Aorta (tissue), 5 donors: ENCODE measurements at regions not wholly inside any gene's neighbourhood (a gene's known extent, or its start where the extent isn't known, plus 50 kb on each side); places are given as distances from the start of the nearest gene placed in this dataset.

Experiments used
- ATAC-seq: fragments of 200-7000 bp; cut with Tn5 transposase; one replicate; pipeline ENCODE4 v1.9.1; 2022; ENCODE audit warnings: moderate library complexity; ENCODE audit not compliant: low FRiP score
- DNase-seq, 2 donors: peaks; one replicate each; pipeline ENCODE4 v3.0.0-alpha.2; 2020
- H3K27ac ChIP-seq, 2 donors: one replicate each; pipeline ENCODE4 v1.5.1; 2013; ENCODE audit warnings: low read length in 2 of 2, mild to moderate bottlenecking in 2 of 2, moderate library complexity in 2 of 2, control low read depth in 1 of 2, inconsistent platforms in 1 of 2, low read depth in 1 of 2
- H3K27me3 ChIP-seq, 2 donors: one replicate each; pipeline ENCODE4 v1.6.1; 2013; ENCODE audit warnings: control low read depth in 1 of 2, low read length in 1 of 2, mild to moderate bottlenecking in 1 of 2, moderate library complexity in 1 of 2; ENCODE audit not compliant: insufficient read depth in 2 of 2, control insufficient read depth in 1 of 2
- H3K36me3 ChIP-seq, 2 donors: one replicate each; pipeline ENCODE4 v1.6.1; 2013; ENCODE audit warnings: control low read depth in 1 of 2, low read length in 1 of 2, mild to moderate bottlenecking in 1 of 2; ENCODE audit not compliant: insufficient read depth in 2 of 2, control insufficient read depth in 1 of 2
- H3K4me1 ChIP-seq, 2 donors: one replicate each; pipeline ENCODE4 v1.6.1; 2013; ENCODE audit warnings: low read length in 2 of 2, control low read depth in 1 of 2, mild to moderate bottlenecking in 1 of 2, moderate library complexity in 1 of 2; ENCODE audit not compliant: insufficient read depth in 2 of 2, control insufficient read depth in 1 of 2
- H3K4me3 ChIP-seq, 2 donors: one replicate each; pipeline ENCODE4 v1.5.1; 2013; ENCODE audit warnings: low read length in 2 of 2, control low read depth in 1 of 2, mild to moderate bottlenecking in 1 of 2
- H3K9me3 ChIP-seq: one replicate; pipeline ENCODE4 v1.6.1; 2013; ENCODE audit warnings: mild to moderate bottlenecking, low read length; ENCODE audit not compliant: control insufficient read depth
- WGBS, 2 donors: extraction: QIAGEN DNeasy Blood & Tissue Kit; methylation state at CpG; one replicate each; pipeline ENCODE4 v1.1.7; 2013; 5-methylcytosine and 5-hydroxymethylcytosine counted together
- intact Hi-C, 2 donors: fragments of 100-400 bp; cut with DNase I; formaldehyde crosslinking; loops; one replicate each; pipeline versions ENCODE4 v1.14.2 to v1.15.0; 2022
- donor health status: healthy with polysubstance abuse.
- donor health status: Bipolar disorder and iron deficiency.
- donor health status: DM: no; HTN: no; CAD: no.
- donor health status: DM: no; HTN: no; CAD: no.
- donor health status: DM: yes; HTN: yes; CAD: no.

GRCh38 chr14:76923431-76924370 lies 97.5 kb downstream of the LRRC74A start:
- H3K4me3 ChIP-seq = no peak overlapping the region
- ATAC-seq (no peak), DNase-seq (no peak)
- H3K4me1 ChIP-seq = no peaks in the 10 kb centered on the region
- whole genome bisulfite sequencing, 2 donors = 86 to 90% methylated on average over 22 of the region's 22 CpGs
- no peaks in the 10 kb centered on the region for H3K36me3 ChIP-seq
- H3K9me3 ChIP-seq = no peaks in the 10 kb centered on the region
- no peaks in the 10 kb centered on the region for H3K27me3 ChIP-seq
- intact Hi-C loops = no loop called here
- no peak overlapping the region for H3K27ac ChIP-seq

- Histone ChIP-seq H3K27me3 (no peaks in the 10 kb centered on the region), H3K4me1 (peaks cover 1 to 3% of the 10 kb centered on the region in 2 donors), H3K4me3 (no peak overlapping the region), H3K9me3 (no peaks in the 10 kb centered on the region), H3K27ac (no peak overlapping the region), H3K36me3 (no peaks in the 10 kb centered on the region)
- ATAC-seq (no peak), DNase-seq (no peak)
- intact Hi-C loops = no loop called here
- WGBS, 2 donors = 93 to 98% methylated on average over 8 to 11 of the region's 12 CpGs
Measured at GRCh38 chr14:76922584-76922983, 96.4 kb downstream of the LRRC74A start.

GRCh38 chr14:76922092-76922491 lies 95.9 kb downstream of the LRRC74A start:
- intact Hi-C loops = no loop called here
- WGBS, 2 donors = 97 to 99% methylated on average over 5 of the region's 5 CpGs
- ATAC-seq (no peak), DNase-seq (no peak)
- no peaks in the 10 kb centered on the region for H3K27me3 ChIP-seq
- H3K27ac ChIP-seq = no peak overlapping the region
- no peaks in the 10 kb centered on the region for H3K36me3 ChIP-seq
- H3K4me1 ChIP-seq = peaks cover 1 to 8% of the 10 kb centered on the region in 2 donors
- no peak overlapping the region for H3K4me3 ChIP-seq
- no peaks in the 10 kb centered on the region for H3K9me3 ChIP-seq

- Histone ChIP-seq H3K4me3 (no peak overlapping the region), H3K27me3 (no peaks in the 10 kb centered on the region), H3K36me3 (no peaks in the 10 kb centered on the region), H3K4me1 (peaks cover 1 to 8% of the 10 kb centered on the region in 2 donors), H3K9me3 (no peaks in the 10 kb centered on the region), H3K27ac (no peak overlapping the region)
- no peak for DNase-seq
- intact Hi-C loops = no loop called here
- ATAC-seq = no peak
- 78 to 86% methylated on average over 4 of the region's 4 CpGs for WGBS, 2 donors
Measured at GRCh38 chr14:76921088-76921399, 94.8 kb downstream of the LRRC74A start.

- WGBS, 2 donors = 42 to 45% methylated on average over 13 of the region's 13 CpGs
- no peaks in the 10 kb centered on the region for H3K36me3 ChIP-seq
- ATAC-seq (no peak), DNase-seq (no peak)
- H3K4me3 ChIP-seq = no peak overlapping the region
- H3K27ac ChIP-seq = peak overlapping the region in 1 of 2 donors; percentile 68
- H3K9me3 ChIP-seq = no peaks in the 10 kb centered on the region
- peaks cover 1 to 8% of the 10 kb centered on the region in 2 donors for H3K4me1 ChIP-seq
- intact Hi-C loops = no loop called here
- H3K27me3 ChIP-seq = no peaks in the 10 kb centered on the region
Measured at GRCh38 chr14:76920331-76921087, 94.3 kb downstream of the LRRC74A start.

- no peaks in the 10 kb centered on the region for H3K9me3 ChIP-seq
- peak in 1 of 2 donors; percentile 71 for DNase-seq
Measured at GRCh38 chr14:76919431-76920330, 93.5 kb downstream of the LRRC74A start.

More at GRCh38 chr14:76919431-76920330, 93.5 kb downstream of the LRRC74A start:
- Histone ChIP-seq H3K36me3 (no peaks in the 10 kb centered on the region), H3K27ac (peak overlapping the region; percentile 10 to 97), H3K4me3 (no peak overlapping the region), H3K27me3 (no peaks in the 10 kb centered on the region), H3K4me1 (peaks cover 1 to 8% of the 10 kb centered on the region in 2 donors)
- intact Hi-C loops = loop anchor here (1.0 to 5.0 kb wide), 3 partner anchors 37 to 109 kb away; partner anchors contain the start of gene IRF2BPL (in 1 of the 2)
- ATAC-seq = peak; percentile 0
- WGBS, 2 donors = 3% methylated on average over 21 of the region's 21 CpGs
